Liver (tissue), 3 donors: ENCODE measurements at regions not wholly inside any gene's neighbourhood (a gene's known extent, or its start where the extent isn't known, plus 50 kb on each side); places are given as distances from the start of the nearest gene placed in this dataset.

Source experiments
- CTCF ChIP-seq: fragments of 150-350 bp; IDR thresholded peaks from 2 replicates; pipeline ENCODE4 v1.5.1; 2017; ENCODE audit warnings: improper control_type of control experiment, low read depth, low read length; ENCODE audit not compliant: missing input control
- RAD21 ChIP-seq, 2 donors: IDR thresholded peaks; 2 replicates each; pipeline ENCODE4 v1.6.1; 2016; ENCODE audit warnings: antibody characterized with exemption in 2 of 2, mild to moderate bottlenecking in 2 of 2
- YY1 ChIP-seq: IDR thresholded peaks from 2 replicates; pipeline ENCODE4 v1.6.1; 2016; ENCODE audit warnings: antibody characterized with exemption, mild to moderate bottlenecking
- ZBTB33 ChIP-seq: IDR thresholded peaks from 2 replicates; pipeline ENCODE4 v1.6.1; 2016; ENCODE audit warnings: antibody characterized with exemption
- TF ChIP-seq, protein P1 (sequence below): IDR thresholded peaks from 2 replicates; pipeline ENCODE4 v1.6.1; 2016; ENCODE audit warnings: antibody characterized with exemption
- TF ChIP-seq, protein P2 (sequence below): IDR thresholded peaks from 2 replicates; pipeline ENCODE4 v1.6.1; 2016; ENCODE audit warnings: antibody characterized with exemption
- donor health status: healthy.
- donor health status: healthy.

DNA sequence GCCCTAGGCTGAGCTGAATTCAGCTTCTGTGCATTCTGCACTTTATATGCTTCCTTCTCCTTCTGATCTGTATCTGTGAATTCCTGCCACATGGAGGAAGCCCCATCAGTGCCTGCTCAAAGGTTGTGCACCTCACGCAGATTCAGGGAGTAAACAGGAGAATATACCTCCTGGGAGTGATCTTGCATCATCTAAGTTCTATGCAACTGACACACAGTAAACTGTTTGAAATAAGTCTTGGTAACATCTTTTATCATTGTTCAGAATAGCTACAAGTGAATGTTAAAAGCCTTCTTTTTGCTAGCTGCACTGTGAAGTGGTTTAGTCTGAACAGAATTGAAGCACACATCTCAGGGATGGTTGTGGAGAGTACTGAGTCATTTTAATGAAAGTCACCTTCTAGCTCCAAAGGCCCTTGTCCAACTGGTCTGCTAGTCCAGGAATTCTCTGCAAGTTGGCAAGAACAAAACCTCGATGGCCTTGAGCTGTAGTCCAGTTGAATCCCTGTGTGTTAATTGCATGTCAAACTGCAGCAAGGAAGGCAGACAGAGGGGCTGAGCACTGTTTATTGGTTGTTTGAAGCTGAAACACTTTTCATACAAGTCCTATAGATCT is 215.0 kb downstream of the WNT5A start:
- TF ChIP-seq CTCF, result no peak
- TF ChIP-seq, protein P1, sequence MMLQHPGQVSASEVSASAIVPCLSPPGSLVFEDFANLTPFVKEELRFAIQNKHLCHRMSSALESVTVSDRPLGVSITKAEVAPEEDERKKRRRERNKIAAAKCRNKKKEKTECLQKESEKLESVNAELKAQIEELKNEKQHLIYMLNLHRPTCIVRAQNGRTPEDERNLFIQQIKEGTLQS, result no peak
- TF ChIP-seq, protein P2, sequence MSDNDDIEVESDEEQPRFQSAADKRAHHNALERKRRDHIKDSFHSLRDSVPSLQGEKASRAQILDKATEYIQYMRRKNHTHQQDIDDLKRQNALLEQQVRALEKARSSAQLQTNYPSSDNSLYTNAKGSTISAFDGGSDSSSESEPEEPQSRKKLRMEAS, result no peak
- TF ChIP-seq ZBTB33, result no peak
- no peak for TF ChIP-seq YY1
- no peak for TF ChIP-seq RAD21 (IDR thresholded peaks at IDR 0.05)
